ENCODE measurements at regions not wholly inside any gene's neighbourhood (a gene's known extent, or its start where the extent isn't known, plus 50 kb on each side); places are given as distances from the start of the nearest gene placed in this dataset.

GRCh38 chr14:43183916-43184315, 1323.2 kb downstream of the FSCB start:
- DNase-seq, result no peak
- WGBS, 2 donors, result 90 to 95% methylated on average over 3 of the region's 3 CpGs

DNA sequence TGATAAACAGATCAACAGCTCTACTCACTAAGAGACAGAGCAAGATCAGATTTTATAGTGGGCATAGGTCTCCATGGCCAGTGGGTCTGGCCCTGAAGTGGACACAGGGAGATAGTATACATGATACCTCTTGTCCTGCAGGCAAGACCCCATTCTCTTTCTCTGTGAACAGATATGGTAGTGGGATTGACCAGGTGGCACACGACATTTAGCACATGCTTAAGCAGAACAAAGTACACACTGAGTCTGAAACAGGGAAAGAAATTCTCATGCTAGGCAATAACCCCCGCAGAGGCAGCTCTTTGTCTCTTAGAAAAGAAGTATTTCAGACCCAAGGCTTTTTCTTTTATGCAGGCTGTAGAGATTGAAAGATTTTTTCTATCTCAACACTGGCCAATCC, 1331.2 kb downstream of the FSCB start:
- TF ChIP-seq POLR2A (IDR thresholded peaks at IDR 0.05), result no peak
- TF ChIP-seq, protein P1, sequence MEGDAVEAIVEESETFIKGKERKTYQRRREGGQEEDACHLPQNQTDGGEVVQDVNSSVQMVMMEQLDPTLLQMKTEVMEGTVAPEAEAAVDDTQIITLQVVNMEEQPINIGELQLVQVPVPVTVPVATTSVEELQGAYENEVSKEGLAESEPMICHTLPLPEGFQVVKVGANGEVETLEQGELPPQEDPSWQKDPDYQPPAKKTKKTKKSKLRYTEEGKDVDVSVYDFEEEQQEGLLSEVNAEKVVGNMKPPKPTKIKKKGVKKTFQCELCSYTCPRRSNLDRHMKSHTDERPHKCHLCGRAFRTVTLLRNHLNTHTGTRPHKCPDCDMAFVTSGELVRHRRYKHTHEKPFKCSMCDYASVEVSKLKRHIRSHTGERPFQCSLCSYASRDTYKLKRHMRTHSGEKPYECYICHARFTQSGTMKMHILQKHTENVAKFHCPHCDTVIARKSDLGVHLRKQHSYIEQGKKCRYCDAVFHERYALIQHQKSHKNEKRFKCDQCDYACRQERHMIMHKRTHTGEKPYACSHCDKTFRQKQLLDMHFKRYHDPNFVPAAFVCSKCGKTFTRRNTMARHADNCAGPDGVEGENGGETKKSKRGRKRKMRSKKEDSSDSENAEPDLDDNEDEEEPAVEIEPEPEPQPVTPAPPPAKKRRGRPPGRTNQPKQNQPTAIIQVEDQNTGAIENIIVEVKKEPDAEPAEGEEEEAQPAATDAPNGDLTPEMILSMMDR (IDR thresholded peaks at IDR 0.05), result no peak
- H3K36me3 ChIP-seq, result no peaks in the 10 kb centered on the region
- no peaks in the 10 kb centered on the region for H3K9me3 ChIP-seq
- WGBS, 2 donors, result 88 to 91% methylated on average over 2 of the region's 2 CpGs
- no peaks in the 10 kb centered on the region for H3K27me3 ChIP-seq
- H3K4me1 ChIP-seq, result no peaks in the 10 kb centered on the region
- no peak overlapping the region for H3K4me3 ChIP-seq (replicated peaks in 1 of 3)
- intact Hi-C loops (cut with DNase I), result no loop called here
- H3K27ac ChIP-seq, result no peak overlapping the region
- DNase-seq, result no peak

More at GRCh38 chr14:43183916-43184315, 1323.2 kb downstream of the FSCB start:
- intact Hi-C loops (cut with DNase I), result no loop called here
- no peak overlapping the region for H3K4me3 ChIP-seq (replicated peaks in 1 of 3)
- no peaks in the 10 kb centered on the region for H3K36me3 ChIP-seq
- H3K9me3 ChIP-seq, result no peaks in the 10 kb centered on the region
- H3K27ac ChIP-seq, result no peak overlapping the region
- H3K4me1 ChIP-seq, result no peaks in the 10 kb centered on the region
- TF ChIP-seq, protein P1 (IDR thresholded peaks at IDR 0.05), result no peak
- TF ChIP-seq POLR2A (IDR thresholded peaks at IDR 0.05), result no peak
- no peaks in the 10 kb centered on the region for H3K27me3 ChIP-seq

DNA sequence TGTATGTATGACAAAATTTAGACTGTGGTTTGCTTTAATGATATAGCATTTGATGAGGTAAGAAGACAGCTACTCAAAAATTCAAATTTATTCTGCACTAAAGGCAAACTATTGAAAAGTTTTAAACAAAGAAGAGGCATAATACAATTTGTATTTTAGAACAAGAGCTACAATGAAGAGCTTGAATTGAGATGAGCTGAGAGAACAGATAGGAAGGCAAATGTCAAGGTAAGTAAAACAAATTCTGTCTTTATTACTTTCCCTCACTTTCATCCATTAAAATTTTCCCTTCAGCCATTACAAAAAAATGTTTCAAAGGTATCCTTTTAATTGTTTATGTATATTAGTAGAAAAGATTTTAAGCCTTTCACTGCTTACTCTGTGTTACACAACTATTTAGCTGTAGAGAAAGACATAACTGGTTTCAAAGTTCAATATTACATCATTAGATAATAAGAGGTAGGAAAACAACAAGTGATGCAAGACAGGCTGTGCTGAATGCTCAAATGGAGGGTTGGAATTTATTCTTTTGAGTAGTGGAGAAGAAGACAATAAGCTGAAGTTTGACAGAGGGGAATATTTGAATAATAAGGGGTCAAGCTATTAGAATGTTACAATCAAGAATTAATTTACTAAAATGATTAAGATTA, 1334.1 kb downstream of the FSCB start:
- no peak for DNase-seq
- no peak overlapping the region for H3K27ac ChIP-seq
- no peaks in the 10 kb centered on the region for H3K4me1 ChIP-seq
- no peaks in the 10 kb centered on the region for H3K36me3 ChIP-seq
- H3K27me3 ChIP-seq, result no peaks in the 10 kb centered on the region
- no peak overlapping the region for H3K4me3 ChIP-seq (replicated peaks in 1 of 3)
- intact Hi-C loops (cut with DNase I), result no loop called here
- no peak for TF ChIP-seq POLR2A (IDR thresholded peaks at IDR 0.05)
- TF ChIP-seq, protein P1 (IDR thresholded peaks at IDR 0.05), result no peak
- H3K9me3 ChIP-seq, result no peaks in the 10 kb centered on the region

DNA sequence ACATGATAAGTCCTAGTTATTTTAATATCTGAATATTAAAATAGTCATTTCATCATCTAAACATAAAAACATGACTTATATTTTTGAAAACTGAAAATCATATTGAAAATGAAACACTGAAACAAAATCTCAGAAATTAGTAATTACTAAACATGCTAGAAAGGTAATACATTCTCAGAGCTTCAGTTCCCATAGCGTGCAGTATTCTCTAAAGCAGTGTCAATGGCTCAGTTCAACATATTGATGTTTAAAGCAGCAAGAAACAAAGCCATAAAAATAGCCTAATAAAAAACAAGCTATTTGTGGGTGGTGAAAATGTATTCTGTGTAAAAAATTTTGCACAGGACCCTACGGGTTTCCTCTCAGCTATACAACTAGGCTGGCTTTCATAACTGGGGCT, 1337.4 kb downstream of the FSCB start:
- Histone ChIP-seq H3K27me3 (no peaks in the 10 kb centered on the region), H3K36me3 (no peaks in the 10 kb centered on the region), H3K9me3 (no peaks in the 10 kb centered on the region), H3K4me1 (no peaks in the 10 kb centered on the region), H3K27ac (no peak overlapping the region), H3K4me3 (replicated peaks in 1 of 3) (no peak overlapping the region)
- intact Hi-C loops (cut with DNase I), result no loop called here
- WGBS, 2 donors, result 79 to 81% methylated on average over 2 of the region's 2 CpGs
- TF ChIP-seq POLR2A (IDR thresholded peaks at IDR 0.05), result no peak
- TF ChIP-seq, protein P1 (IDR thresholded peaks at IDR 0.05), result no peak
- DNase-seq, result no peak

GRCh38 chr14:43168371-43168925, 1338.6 kb downstream of the FSCB start:
- 67 to 82% methylated on average over 1 of the region's 1 CpG for WGBS, 2 donors

More at GRCh38 chr14:43168371-43168925, 1338.6 kb downstream of the FSCB start:
- intact Hi-C loops (cut with DNase I), result no loop called here
- H3K36me3 ChIP-seq, result no peaks in the 10 kb centered on the region
- H3K9me3 ChIP-seq, result no peaks in the 10 kb centered on the region
- H3K4me1 ChIP-seq, result no peaks in the 10 kb centered on the region
- H3K27me3 ChIP-seq, result no peaks in the 10 kb centered on the region
- no peak overlapping the region for H3K4me3 ChIP-seq (replicated peaks in 1 of 3)
- no peak for TF ChIP-seq POLR2A (IDR thresholded peaks at IDR 0.05)
- TF ChIP-seq, protein P1 (IDR thresholded peaks at IDR 0.05), result no peak
- no peak for DNase-seq
- H3K27ac ChIP-seq, result no peak overlapping the region

Data from thyroid gland (tissue), 4 donors.